ENCODE measurements at regions not wholly inside any gene's neighbourhood (a gene's known extent, or its start where the extent isn't known, plus 50 kb on each side); places are given as distances from the start of the nearest gene placed in this dataset.
"Not testable (repeated sequence)": the region's sequence is repeated elsewhere in the genome, so short reads cannot be mapped to it uniquely, and the experiment has no call there.

DNA sequence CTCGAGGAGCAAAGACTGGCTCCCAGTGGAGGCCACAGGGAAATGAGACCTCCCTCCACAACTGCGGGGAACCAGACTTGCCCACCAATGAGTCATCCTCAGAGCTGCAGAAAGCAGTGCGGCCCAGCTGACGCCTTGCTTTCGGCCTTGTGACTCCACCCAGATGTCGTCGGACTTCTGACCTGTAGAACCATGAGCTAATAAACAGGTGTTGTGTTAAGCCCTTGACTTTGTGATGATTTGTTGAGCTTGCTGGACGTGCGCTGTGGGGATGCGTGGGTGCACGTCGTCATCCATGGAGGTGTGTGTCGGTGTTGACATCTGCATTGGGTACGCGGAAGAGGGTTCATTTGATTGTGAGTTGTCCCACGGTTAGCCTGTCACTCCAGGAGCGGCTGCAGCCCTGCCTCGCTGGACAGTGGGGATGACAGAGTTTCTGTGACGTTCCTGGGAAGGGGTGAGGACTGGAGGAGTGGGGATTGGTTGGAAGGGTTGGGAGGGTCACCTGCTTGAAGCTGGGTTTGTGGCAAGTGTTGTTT lies 154.1 kb downstream of the SH3BP4 start:
- no peak for DNase-seq

DNA sequence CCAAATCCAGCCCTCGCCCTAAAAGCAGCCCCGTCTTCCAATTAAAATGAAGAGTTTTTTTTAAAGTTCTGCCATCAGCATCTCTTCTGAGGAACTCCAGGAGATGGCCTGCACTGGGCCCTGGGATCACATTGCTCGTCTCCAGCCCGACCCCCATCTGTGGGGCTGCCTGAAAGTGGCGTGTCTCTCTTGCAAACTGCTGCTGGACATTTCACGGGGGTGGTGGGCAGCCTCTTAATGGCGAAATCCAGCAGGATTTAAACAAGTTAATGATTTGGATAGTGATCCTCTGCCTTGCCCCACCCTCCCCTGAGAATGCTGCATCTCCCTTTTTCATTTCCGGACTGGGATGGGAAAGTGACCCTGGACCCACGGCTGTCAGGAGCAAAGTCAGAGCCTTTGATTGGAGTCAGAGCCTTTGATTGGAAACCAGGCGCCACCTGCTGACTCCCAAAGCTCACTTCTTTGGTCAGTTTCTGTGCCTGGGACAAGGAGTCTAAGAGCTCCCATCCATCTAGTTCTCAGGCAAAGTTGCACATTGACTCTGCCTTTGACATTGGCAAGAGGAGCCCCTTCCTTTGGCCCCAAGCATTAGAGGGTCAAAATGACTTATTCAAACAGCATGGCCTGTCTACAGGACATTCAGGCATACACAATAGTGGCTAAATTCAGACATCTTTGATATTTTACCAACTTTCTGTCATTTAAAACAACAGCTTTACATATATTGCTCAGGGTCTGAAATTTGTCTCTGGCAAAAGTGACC lies 155.2 kb downstream of the SH3BP4 start:
- peak; percentile 68 for DNase-seq

DNA sequence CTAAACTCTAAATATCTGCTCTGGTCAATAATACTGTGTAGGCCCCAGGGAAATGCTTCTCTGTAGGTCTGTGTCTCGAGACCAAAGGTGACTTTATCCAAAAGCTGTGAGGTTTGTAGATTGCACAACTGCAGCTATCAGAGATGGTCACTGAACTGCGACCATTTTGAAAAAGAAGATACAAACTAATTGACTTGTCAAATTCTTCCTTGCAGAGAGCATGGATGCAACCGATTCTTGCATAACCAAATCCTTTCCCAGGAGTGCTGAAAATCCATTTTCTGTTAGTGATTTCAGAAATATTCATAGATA lies 155.8 kb downstream of the SH3BP4 start:
- DNase-seq: no peak

DNA sequence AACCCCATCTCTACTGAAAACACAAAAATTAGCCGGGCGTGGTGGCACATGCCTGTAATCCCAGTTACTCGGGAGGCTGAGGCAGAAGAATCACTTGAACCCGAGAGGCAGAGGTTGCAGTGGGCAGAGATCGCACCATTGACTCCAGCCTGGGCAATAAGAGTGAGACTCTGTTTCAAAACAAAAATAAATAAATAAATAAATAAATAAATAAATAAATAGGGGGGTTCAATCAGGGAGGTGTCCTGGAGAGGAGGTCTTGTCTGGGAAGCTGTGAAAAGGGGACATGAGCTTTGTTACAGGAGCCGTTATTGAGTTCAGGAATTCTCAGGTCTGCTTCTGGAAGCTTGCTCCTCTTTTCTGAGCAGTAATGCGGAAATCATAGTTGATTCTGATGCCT lies 157.7 kb downstream of the SH3BP4 start:
- DNase-seq: not testable (repeated sequence)

DNA sequence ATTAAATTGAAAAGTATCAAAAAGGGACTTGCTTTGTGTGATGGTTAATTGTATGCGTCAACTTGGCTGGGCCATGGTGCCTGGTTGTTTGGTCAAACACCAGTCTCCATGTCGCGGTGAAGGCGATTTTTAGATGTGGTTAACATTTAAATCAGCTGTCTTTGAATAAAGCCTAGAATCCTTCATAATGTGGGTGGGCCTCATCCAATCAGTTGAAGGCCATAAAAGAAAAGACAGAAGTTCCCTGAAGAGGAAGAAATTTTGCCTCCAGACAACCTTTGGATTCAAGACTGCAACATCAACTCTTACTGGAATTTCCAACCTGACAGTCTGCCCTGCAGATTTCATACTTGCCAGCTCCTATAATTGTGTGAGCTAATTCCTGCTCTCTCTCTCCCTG lies 160.5 kb downstream of the SH3BP4 start:
- DNase-seq: no peak

DNA sequence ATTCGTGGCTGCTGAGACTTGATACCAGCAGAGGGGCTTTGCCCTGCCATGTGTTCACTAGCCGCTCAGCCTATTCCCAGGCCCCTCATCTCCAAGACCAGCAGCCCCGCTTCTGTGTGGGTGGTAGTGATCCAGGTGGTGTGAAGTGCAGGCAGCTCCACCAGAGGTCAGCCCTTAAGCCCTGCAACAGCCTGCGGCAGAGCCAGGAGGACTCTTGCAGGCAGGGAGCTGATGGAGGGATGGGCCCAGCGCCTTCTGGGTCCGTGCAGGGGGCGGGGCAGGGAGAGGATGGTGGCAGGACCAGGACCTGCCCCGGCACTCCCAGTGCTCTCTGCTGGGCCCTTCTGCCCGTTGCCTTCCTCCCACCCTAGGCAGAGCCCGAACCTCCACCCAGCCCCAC lies 162.0 kb downstream of the SH3BP4 start:
- DNase-seq: no peak

DNA sequence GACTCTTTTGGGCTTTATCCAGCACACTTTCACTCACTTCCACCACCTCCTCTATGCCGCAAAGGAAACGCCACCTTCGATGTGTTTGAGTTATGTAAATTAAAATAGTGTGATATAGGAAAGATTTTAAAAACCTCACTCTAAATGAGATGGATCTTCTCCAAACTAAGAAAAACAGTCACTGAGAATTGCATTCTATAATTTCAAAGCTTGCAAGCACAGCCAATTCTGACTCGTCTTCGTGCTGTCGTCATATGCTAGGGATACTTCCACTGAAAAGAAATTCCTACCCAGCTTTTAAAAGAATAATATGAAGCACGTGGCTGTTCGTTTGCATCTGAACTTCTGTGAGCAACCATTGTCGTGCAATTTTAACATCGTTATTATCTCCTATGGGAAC lies 162.5 kb downstream of the SH3BP4 start:
- DNase-seq: no peak

DNA sequence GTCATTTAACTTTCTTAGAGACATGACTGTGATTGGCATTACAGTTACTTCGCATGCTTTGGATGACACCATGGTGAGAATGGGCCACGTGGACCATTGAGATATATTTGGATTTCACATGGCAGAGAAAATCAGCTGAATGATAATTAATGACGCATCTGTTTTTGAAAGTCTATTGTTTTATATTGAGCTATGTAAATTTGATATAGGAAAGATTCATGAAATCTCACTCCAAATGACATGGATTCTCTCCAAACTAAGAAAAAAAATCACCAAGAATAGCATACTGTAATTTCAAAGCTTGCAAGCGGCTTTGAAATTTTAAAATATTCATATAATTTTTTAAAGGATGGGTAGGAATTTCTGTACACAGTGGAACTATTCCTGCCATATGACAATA lies 163.7 kb downstream of the SH3BP4 start:
- no peak for DNase-seq

DNA sequence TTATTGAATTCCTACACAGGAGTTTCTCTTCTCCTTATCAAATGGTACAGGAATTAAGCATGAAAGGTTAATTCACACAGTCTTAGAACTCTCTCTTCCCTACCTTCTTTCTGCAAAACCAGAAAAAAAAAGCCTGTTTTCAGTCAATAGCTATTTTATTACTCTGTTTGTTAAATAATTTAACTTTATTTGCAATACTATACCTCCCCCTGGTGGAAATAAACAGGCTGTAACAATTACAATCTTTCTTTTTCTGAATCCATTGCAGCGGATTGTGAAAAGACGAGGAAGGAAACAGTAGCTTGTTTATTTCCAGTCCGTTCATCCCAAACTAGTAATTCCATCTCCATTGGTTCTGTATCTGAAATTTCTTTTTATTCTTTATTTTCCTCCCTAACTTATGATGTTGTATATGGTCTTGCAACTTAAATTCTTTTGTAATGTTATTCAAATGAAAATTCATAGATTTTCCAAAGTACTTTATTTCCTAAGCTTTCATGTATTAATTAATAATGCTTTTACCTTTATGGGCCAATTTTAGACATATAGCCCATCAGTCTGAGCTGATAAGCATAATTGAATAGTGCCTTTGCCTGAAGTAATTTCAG lies 165.2 kb downstream of the SH3BP4 start:
- peak; percentile 44 for DNase-seq

DNA sequence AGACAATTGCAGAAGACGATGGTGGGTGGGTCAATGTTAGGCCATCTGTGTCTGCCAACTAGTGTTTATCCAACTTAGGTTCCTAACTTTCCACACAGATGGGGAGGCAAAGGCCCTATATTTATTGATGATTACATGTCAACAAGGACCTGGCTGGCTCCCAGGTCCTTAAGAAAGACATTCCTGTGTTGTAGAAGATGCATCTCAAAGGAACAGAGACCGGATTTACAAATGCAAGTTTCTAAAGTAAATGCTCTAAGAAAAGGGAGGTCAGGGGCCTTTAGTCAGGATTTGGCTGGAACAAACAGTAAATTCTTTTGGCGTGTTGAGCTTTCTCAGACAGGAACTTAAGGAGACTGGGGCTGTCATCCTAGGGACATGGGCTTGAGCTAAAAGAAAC lies 175.0 kb downstream of the SH3BP4 start:
- no peak for DNase-seq

DNA sequence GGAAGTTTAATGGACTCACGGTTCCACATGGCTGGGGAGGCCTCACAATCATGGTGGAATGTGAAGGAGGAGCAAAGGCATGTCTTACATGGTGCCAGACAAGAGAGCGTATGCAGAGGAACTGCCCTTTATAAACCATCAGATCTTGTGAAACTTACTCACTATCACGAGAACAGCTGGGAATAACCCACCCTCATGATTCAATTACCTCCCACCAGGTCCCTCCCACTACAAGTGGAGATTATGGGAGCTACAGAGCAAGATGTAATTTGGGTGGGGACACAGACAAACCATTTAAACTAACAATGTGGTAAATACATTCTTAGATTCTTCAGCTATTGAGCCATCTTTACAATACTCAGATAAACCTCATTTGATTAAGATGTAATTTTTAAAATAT lies 176.1 kb downstream of the SH3BP4 start:
- DNase-seq: no peak

DNA sequence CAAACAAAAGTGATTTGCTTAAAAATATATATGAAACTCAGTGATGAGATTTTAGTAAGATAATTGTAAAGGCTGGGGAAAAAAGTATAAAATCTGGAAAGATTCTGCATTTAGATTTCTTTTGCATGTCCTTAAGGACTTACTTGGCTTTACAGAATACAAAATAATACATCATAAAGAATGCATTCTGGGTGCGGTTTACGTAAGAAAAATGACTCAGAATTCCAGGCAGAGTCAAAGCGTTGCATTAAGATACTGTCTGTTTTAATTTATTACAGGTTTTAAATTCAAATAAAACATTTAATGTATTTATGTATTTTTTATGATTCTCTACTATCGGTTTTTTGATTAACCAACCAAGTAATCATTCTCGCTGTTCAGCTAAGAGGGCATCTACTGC lies 178.0 kb downstream of the SH3BP4 start:
- no peak for DNase-seq

DNA sequence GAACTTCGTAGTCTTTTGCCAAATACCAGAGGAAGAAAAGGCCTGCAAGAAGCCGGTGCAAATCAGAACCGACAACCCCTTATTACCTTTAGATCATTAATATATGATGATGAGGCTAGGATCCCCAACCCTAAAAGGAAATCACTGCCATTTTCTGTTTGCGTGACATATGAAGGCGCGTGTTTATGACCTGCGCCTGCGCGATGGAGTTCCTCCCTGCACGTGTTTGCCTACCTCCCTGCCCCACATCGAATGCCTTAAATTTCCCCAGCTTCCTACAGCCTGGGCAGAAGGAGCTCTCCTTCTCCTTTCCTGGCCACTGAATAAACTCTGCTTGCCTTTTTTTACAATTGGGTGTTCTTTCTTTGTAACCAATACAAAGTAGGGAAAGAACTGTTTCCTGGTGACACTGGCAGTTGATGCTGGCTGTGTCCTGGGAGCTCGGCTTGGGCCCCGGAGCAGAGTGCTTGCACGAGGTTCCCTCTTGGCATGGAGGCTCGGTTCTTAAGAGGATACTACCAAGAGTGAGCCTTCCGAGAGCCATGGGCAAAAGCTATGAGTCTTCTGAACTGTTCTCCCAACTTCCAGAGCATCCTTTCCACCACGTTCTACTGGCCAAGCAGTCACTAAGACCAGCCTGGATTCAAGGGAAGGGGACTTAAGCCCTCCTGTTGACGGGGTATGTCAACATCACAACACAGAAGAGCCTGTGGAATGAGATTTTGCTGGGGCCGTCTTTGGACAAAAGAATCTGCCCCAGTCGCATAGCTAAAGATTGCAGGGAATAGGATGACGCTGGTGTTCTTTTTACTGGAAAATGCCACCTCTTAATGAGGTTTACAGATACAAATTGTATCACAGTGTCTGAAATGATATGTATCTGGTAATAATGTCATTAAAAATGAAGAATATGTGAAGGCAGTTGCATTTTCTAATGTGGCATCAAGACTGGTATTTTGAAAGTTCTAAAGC lies 179.8 kb downstream of the SH3BP4 start:
- DNase-seq: no peak

DNA sequence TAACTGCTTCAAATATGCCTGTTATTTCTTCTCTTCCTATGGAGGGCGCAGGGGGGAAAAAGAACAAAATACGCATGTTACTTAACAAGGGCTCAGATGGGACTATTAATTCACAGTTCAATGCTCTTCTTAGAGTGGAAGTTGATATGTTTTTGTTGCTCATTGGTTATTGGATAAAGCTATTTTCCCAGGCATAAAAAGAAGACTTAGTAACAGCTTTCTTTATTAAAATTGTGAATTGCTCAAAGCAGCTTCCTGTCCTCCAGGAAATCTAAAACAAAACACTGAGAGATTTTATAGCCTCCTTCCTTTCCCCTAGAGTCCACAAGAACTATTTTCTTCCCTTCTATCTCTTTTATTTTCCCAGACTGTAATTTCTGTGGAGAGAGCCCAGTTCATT lies 180.8 kb downstream of the SH3BP4 start:
- no peak for DNase-seq

DNA sequence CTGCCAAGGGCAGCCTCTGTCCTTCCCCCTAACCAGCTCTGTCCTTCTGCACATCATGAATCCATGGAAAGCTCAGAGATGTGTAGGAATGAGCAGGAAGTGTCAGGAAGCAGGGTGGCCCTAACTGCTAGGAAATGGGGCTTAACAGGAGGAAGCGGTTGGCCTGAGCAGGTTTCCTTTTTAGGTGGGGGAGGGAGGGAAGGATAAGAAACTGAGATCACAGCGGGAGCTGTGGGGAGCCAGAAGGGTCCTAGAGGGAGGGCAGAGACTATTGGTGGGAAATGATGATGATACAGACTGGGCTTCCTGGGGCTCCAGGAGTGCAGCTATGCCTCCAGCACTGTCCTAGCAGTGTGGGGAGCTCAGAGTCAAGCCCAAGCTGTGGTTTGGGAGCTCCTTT lies 182.0 kb downstream of the SH3BP4 start:
- DNase-seq: no peak

DNA sequence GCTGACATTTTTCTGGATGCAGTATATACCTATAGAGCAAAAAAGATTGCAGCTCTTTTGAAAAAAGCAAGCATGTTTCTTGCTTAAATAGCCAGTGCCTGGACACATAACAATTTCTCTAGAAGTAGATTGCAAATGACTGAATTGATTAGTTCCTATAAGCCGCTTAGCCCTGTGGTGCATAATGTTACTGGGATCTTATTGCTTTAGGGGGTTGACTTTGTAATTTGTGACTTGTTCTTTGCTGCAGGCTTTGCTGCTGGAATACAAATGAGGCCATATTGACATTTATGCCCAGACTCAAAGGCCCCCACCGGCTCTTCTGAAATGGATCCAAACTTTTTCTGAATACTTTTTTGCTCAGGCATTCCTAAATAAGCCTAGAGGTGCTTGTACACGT lies 182.6 kb downstream of the SH3BP4 start:
- DNase-seq: no peak

DNA sequence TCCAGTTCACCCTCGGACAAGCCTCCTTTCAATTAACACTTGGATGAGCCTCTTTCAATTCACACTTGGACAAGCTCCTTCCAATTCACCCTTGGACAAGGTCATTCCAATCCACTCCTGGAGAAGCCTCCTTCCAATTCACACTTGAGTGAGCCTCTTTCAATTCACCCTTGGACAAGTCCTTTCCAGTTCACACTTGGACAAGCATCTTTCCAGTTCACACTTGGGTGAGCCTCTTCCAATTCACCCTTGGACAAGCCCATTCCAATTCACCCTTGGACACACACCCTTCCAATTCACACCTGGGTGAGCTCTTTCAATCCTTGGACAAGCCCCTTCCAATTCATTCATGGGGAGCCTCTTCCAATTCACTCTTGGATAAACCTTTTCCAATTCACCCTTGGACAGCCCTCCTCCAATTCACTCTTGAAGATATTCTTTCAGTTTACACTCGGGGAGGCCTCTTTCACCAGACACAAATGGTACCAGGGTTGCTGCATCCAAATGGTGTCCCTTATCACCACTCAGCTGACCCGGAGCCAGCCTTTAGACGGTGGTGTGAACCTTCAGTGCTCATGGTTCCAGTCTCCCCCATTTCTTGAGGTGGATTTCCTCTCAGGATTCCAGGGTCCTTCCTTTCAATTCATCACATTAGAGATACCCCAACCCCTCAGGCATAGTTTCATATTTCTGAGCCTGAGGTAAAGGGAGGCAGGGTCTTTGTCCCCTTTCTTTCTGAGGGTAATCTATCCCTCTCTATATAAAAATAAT lies 183.6 kb downstream of the SH3BP4 start:
- DNase-seq: no peak

DNA sequence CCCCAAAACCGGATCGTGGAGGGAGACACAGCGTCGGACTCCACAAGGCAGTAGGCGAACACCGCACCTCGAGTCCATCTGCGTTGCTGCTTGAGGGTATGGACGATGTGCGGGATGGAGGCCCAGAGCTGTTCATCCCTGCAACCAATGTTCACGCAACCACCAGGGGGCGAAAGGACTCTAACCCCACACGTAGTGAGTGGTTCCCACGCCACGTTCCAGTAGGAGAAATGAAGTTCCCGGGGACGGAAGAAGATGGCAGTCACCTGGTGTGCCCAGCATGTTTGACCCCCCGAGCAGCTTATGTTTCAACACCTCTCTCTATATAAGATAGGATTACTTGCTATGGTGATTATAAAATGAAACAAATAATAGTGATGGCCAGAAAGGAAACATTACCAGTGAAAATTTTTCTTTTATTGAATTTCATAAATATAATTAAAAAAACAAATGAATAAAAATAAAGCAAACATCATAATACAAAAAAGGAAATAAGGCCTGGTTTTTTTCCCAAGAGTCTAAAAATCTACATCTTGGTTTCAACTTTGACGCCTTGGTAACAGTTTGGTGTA lies 184.3 kb downstream of the SH3BP4 start:
- DNase-seq: peak; percentile 57

DNA sequence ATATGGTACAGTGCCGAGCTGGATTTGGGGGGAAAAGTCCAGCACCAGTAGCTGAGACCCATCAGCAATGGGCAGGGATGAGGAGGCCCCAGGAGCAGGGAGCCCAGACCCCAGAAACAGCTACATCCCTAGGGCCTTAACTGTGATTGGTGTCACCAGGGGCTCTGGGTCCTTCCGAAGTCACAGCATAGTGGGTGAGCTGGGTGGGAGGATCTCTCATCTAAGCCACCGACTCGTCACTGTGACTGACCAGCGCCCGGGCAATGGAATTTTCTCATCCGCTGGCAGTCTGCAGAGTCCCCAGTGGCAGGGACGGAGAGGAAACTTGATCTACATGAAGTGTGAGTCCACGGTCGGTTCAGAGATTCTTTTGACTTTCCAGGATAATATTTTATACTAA lies 186.5 kb downstream of the SH3BP4 start:
- no peak for DNase-seq

DNA sequence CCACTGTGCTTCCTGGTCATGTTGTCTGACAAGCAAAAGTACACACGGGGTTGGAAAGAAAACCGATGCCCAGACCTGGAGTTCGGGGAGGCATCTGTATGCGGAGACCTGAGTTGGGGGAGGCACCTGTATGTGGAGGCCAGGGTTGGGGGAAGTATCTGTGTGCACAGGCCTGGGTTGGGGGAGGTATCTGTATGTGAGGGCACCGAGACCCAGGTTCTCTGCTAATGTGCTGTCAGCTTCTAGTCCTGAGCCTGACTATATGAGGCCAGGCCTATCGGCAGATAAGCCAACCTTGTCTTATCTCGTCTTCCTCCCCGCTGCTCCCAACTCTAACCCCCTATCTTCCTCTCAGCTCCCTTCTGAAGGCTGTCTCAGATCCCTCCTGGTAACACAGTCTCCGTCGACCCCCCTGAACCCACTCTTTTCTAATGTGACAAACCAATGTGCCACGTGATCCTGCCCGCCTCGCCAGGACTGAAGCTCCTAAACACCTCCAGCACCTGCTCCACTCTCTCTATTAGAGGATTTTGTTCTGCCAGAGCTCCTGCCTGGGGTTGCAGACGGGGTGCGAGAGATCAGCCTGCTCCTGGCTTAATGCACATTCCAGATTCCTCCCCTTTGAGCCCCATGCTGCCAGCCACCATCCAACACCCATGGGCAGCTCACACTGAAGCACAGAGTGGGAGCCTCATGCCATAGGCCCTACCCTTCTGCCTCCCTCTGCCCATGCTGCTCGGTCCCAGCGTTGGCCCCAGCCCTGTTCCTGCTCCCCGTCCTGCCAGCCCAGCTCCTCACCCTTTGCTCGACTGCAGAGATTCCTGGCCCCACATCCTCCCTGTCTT lies 188.4 kb downstream of the SH3BP4 start:
- no peak for DNase-seq

DNA sequence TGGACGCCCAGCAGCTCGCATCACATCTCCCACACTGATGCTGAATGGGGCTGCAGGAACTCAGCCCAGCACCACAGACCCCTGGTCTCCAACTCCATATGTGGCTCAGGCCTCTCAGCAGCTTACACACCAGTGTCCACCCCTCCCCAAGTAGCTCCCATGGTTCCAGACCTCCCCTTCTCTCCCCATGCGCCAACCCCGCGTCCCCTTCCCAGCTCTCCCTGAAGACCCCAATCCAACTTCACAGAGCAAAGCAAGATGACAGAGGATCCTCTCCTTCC lies 188.9 kb downstream of the SH3BP4 start:
- no peak for DNase-seq

Measured in NCI-H1694 (cell line).